ENCODE measurements at regions not wholly inside any gene's neighbourhood (a gene's known extent, or its start where the extent isn't known, plus 50 kb on each side); places are given as distances from the start of the nearest gene placed in this dataset.

DNA sequence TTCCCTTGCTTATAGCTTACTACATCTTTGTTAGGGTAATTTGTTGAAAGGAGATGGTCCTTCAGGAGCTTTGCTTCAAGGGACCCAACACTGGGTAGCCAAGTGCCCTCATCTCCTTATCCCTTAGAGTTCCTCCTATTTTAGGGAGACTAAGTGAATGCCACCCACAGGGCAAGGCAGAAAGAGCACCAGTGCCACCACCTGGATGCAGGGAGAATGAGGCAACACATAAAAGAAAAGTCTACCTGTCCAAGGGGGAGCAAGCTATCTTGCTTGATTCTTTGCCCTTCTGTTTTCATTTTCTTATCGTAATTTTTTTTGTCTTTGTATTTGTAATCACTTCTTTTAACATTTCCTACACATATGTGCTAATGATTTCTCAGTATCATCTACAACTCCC is 205.5 kb downstream of the NPR3 start:
- TF ChIP-seq SMC3 (conservative IDR thresholded peaks at IDR 0.05; ENCODE audit: poor library complexity), result no peak
- no peak for TF ChIP-seq POLR2AphosphoS5 (IDR thresholded peaks at IDR 0.05)
- TF ChIP-seq, protein P1, sequence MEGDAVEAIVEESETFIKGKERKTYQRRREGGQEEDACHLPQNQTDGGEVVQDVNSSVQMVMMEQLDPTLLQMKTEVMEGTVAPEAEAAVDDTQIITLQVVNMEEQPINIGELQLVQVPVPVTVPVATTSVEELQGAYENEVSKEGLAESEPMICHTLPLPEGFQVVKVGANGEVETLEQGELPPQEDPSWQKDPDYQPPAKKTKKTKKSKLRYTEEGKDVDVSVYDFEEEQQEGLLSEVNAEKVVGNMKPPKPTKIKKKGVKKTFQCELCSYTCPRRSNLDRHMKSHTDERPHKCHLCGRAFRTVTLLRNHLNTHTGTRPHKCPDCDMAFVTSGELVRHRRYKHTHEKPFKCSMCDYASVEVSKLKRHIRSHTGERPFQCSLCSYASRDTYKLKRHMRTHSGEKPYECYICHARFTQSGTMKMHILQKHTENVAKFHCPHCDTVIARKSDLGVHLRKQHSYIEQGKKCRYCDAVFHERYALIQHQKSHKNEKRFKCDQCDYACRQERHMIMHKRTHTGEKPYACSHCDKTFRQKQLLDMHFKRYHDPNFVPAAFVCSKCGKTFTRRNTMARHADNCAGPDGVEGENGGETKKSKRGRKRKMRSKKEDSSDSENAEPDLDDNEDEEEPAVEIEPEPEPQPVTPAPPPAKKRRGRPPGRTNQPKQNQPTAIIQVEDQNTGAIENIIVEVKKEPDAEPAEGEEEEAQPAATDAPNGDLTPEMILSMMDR (IDR thresholded peaks at IDR 0.05; ENCODE audit: poor library complexity, severe bottlenecking), result no peak
- TF ChIP-seq EZH2 (IDR thresholded peaks at IDR 0.05; ENCODE audit: borderline replicate concordance, insufficient read depth, low read length, poor library complexity, severe bottlenecking), result no peak
- no peak for TF ChIP-seq EP300 (conservative IDR thresholded peaks at IDR 0.05; ENCODE audit: poor library complexity, severe bottlenecking)
- TF ChIP-seq, protein P2, sequence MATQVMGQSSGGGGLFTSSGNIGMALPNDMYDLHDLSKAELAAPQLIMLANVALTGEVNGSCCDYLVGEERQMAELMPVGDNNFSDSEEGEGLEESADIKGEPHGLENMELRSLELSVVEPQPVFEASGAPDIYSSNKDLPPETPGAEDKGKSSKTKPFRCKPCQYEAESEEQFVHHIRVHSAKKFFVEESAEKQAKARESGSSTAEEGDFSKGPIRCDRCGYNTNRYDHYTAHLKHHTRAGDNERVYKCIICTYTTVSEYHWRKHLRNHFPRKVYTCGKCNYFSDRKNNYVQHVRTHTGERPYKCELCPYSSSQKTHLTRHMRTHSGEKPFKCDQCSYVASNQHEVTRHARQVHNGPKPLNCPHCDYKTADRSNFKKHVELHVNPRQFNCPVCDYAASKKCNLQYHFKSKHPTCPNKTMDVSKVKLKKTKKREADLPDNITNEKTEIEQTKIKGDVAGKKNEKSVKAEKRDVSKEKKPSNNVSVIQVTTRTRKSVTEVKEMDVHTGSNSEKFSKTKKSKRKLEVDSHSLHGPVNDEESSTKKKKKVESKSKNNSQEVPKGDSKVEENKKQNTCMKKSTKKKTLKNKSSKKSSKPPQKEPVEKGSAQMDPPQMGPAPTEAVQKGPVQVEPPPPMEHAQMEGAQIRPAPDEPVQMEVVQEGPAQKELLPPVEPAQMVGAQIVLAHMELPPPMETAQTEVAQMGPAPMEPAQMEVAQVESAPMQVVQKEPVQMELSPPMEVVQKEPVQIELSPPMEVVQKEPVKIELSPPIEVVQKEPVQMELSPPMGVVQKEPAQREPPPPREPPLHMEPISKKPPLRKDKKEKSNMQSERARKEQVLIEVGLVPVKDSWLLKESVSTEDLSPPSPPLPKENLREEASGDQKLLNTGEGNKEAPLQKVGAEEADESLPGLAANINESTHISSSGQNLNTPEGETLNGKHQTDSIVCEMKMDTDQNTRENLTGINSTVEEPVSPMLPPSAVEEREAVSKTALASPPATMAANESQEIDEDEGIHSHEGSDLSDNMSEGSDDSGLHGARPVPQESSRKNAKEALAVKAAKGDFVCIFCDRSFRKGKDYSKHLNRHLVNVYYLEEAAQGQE (IDR thresholded peaks at IDR 0.05; ENCODE audit: borderline replicate concordance), result no peak
- no peak for TF ChIP-seq TAF1 (IDR thresholded peaks at IDR 0.05; ENCODE audit: low read depth)
- no peak for TF ChIP-seq MXI1 (conservative IDR thresholded peaks at IDR 0.05; ENCODE audit: poor library complexity, severe bottlenecking)
- no peak for TF ChIP-seq RAD21 (conservative IDR thresholded peaks at IDR 0.05)

All from neural cell (in vitro differentiated cells).